Stimulated activated CD4-positive, alpha-beta T cell treated with anti-CD3 and anti-CD28 coated beads, Interleukin-4, amount 100 ng/mL, for 24 hours (primary cell): ENCODE measurements at regions not wholly inside any gene's neighbourhood (a gene's known extent, or its start where the extent isn't known, plus 50 kb on each side); places are given as distances from the start of the nearest gene placed in this dataset.
"Not testable (repeated sequence)": the region's sequence is repeated elsewhere in the genome, so short reads cannot be mapped to it uniquely, and the experiment has no call there.

Source experiments
- DNase-seq: peaks from one replicate; pipeline ENCODE4 v3.0.0-alpha.2; 2020

DNA sequence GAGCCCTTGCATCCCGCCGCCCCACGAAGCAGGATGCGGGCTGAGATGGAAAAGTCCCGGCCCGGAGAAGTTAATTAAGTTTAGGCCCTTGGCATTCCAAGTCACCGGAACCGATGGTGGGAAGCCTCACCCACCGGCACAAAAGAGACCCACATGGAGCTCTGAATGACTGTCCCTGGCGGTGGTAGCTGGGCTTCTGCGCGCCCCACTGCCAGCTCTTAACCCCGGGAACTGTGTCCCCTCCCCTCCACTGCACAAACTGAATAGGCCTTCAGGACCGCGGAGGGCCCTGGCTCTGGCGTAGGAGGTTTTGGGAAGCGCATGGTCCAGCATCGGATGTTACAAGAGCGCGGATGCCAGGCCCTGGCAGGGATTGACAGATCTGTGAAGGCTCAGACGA lies 291.1 kb upstream of the TUT7 start:
- DNase-seq: no peak

DNA sequence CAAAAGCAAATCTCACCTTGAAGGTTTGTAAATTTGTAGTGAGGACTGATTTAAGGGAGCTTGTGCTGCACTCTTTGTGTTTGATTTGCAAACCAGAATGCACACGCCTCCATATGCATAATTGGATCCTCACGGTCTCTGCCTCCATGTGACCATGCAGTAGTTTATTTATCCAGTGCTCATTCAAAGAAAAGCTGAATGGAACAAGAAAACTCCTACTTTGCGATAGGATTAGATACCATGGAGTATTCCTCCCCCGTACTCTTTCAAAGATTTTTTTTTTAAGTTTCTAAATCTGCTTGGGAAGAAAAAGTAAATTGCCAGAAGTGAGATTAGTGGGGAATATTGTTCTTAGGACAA lies 290.4 kb upstream of the TUT7 start:
- DNase-seq: no peak

DNA sequence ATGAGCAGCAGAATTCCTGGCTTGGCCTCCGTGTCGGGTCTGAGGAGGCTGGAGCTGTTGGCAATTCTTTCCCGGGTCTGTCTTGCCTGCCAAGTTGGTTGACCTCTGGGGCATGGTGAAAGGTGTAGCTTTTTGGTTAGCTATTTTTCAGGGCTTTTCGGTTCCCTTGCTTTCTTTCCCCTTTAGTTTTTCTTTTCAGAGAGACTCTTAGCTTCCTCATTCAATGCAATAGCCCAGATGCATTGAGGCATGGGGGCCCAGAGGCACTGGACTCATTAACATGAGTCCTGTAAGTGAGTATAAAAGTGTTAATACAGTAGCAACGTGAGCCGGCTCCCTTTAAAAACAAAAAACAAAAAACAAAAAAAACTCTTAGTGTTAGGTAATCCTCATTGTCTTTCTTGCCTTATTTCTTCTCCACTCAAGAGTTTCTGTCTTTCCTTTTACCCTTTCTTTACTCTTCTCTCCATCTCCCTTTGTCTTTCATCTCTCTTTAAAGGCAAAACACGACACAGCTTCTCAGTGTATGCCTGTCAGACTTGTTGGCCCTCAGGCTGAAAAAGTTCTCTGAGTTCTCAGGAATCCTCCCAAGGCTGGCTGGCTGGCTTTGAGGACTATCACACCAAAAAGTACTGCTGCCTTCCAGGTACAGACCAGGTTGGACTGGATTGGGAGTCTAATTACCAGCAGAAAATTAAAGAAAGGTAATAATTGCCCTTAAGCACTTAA lies 289.9 kb upstream of the TUT7 start:
- no peak for DNase-seq

DNA sequence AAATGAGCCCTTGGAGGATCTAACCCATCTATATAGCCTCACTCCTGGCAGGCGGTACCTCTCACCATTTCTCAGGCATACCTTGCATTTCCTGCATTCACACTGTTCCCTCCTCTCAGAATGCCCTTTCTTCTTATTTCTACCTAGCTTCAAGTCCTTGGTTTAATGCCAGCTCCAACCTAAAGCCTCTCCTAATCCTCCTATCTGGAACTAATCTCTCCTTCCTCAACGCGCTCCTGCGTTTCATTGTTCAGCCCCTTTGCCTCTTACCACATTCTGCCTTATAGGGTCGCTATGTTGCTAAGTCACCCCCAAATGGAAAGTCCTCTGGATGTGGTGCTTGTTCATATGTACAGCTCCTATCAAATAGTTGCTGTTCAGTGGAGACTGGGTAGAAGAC lies 288.5 kb upstream of the TUT7 start:
- DNase-seq: no peak

DNA sequence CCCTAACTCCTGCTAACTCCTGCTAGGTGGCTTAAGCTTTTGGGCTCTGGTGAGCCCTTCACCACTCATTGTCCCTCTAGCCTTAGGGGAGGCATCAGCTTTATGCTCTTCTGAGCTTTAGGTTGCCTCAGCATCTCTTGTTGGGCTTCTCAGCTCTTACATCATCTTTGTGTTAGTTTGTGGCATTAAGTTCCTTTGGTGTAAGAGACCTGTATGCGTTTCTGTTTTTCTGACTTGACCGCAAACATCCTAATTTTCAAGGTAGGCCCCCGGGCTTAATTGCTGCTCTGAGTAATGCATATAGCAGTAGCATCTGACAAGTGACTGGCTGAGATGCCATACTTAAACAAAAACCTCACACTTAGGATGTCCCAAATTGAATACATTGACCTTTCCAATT lies 287.8 kb upstream of the TUT7 start:
- DNase-seq: no peak

DNA sequence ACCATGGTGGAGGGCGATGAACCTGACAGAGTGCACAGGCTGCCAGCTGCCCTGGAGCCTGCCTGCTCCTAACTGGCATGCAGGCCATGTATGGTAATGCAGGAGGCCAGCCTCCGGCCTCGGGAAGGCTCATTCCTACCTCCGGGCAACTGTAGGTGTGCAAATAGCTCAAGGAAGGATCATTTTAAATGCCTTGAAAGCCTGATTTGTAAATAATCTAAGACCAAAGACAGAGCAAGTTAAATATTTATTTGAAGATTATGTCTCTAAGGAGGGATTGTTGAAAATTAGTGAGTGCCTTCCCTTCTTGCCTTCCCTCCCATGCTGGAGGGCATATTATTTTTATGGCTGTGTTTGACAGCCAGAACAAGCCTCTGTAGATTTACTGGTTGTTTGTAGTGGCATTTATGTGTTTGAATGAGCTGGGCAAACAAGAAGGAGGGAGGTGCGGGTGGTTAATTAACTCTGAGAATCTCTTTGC lies 285.7 kb upstream of the TUT7 start:
- no peak for DNase-seq

DNA sequence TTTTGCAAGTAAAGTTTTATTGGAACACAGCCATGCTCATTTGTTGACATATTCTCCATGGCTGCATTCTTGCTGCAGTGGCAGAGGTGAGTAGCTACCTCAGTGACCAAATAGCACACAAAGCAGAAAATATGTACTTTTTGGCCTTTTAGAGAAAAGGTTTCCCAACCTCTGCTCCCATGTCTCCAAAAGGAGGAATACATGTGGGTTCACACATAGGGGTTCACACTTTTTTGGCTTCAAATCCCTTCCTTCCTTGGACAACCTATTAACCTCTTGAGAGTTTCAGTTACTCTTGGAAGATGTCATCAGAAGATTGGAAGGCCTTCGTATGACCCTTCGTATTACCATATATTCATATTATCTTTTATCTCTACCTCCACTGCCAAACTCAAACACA lies 285.1 kb upstream of the TUT7 start:
- no peak for DNase-seq

DNA sequence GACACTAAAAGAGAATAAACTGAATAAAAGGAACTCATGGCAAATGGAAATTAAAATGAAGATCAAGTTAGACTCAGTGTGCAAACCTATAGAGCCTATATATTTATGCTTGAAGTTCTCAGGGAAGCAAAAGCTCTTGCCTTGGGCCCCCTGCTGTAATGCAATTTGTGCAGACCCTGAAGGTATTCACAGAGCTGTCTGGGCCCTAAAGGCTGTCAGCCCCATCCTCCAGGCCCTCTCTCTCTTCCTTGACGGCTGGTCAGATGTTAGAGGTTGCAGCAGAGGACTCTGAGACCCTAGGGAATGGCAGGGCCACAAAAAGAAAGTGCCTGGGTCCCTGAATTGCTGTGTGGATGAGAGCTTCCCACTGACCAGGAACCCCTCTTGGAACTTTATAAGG lies 283.9 kb upstream of the TUT7 start:
- no peak for DNase-seq

DNA sequence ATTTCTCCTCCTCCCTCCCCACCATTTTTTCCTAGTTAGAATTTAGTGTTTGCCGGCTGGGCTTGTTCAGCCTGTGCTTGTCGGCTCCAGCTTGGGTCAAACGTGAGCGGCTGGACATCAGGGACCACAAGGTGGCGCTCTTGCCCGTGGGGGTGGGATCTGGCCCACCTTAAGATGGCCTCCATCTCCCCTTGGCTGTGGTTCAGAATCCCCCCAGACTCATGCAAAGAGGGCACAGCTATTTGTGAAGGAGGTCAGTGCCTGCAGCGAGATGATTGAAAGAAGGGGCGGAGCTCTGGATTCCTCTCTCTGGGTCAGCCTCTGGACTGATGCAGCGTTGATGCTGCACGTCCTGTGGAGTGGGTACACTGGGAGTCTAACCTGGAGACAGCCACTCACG lies 283.3 kb upstream of the TUT7 start:
- no peak for DNase-seq

DNA sequence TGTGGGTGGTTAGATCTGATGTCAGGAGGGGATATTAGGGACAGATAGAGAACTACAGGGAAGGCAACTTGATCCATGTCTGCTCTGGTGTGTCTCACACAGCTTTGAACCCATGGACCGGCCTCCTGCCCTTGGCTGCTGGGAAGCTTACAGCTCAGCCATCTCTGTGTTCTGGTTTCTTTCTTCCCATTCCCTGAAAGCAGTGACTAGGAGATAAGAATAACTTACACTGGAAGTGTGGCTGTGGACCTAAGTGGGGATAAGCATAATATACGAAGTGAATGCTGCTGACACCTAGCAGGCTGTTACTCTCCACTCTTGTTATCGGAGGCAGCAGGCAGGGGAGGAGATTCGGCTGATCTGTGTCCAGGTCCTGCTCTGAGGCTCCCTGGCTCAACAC lies 282.3 kb upstream of the TUT7 start:
- DNase-seq: no peak

DNA sequence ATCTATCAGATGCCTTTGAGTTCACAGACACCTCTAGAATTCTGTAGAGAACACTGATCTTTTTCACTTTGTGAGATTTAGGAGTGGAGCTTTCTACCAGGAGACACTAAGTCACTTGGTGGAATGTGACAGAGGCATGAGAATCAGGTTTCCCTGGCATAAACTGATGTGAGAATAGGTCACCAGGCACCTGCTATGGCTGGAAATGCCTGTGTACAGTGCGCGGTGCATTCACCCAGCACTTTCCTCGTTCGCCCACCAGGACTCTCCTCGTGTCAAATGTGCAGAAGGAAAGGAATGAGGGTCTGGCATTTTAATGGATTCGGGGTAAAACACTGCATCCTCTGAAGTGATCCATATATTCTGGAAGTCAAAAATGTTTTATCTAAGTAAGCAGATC lies 281.8 kb upstream of the TUT7 start:
- no peak for DNase-seq

DNA sequence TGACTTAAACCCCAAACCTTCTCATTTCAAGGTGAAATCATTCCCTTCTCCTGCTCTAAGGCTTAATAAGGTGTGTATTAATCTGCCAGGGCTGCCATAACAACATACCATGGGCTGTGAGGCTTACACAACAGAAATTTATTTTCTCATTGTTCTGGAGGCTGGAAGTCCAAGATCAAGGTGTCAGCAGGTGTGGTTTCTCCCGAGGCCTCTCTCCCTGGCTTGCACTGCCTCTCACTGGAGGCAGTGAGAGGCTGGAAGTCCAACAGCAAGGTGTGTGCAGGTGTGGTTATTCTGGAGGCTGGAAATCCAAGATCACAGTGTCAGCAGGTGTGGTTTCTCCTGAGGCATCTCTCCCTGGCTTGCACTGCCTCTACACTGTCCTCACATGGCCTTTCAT lies 280.3 kb upstream of the TUT7 start:
- DNase-seq: no peak

DNA sequence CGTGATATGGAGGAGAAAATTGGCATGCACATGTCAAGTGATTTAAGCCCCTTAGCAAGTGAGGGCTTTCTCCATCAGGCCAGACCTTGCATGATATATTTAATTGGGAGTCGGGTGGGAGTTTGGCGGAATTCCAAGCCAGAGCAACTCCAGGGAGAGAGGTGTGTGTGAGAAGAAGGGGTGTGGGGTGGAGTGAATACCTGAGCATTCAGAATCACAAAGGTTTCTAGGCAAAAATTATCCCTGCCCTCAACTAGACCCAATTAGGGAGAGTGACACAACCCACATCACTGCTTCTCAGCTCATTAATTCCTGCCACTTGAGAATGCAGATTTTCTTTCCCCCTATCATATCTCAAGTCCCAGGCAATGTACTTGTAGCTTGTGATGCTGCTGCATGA lies 279.7 kb upstream of the TUT7 start:
- no peak for DNase-seq

DNA sequence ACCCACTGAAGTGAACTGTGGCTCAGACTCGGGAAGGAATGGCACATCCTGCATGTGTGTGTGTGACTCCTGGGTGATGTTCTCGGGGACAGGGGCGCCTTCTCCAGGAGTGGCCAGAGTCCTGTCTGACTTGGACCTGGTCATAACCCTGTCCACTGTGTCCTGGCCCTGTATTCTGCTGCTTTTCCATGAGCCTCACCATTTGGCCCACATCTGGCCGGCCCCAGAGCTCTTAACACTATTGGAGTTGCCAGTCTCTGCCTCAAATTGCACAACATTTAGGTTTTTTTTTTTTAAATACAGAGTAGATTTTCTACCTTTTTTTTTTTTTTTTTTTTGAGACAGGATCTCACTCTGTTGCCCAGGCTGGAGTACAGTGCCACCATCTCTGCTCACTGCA lies 278.3 kb upstream of the TUT7 start:
- DNase-seq: no peak

DNA sequence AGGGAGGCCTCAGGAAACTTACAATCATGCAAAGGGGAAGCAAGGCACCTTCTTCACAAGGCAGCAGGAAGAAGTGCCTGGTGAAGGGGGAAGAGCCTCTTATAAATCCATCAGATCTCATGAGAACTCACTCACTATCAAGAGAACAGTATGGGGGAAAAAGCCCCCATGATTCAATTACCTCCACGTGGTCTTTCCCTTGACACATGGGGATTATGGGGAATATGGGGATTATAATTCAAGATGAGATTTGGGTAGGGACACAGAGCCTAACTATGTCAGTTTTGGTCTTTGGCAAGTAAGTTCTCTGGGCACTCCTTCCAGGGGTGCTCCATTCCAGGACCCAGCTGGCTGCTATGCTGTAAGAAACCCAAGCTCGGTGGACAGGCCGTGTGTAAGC lies 275.3 kb upstream of the TUT7 start:
- DNase-seq: no peak

DNA sequence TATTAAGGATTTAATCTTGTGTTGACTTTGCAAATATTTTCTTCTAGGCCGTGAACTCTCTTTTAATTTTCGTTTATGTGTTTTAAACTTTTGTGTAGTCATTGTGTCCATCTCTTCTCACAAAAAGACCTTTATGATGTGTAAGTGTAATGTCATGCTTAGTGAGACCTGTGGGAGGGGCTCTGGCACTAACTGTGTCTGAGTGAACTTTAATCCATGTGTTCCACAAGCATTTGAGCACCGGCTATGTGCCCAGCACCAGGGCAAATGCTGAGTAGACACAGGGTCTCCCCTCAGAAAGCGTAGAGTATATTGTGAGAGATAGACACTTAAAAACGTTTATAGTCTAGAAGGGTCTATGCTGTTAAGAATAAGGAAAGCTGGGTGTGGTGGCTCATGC lies 272.6 kb upstream of the TUT7 start:
- no peak for DNase-seq

DNA sequence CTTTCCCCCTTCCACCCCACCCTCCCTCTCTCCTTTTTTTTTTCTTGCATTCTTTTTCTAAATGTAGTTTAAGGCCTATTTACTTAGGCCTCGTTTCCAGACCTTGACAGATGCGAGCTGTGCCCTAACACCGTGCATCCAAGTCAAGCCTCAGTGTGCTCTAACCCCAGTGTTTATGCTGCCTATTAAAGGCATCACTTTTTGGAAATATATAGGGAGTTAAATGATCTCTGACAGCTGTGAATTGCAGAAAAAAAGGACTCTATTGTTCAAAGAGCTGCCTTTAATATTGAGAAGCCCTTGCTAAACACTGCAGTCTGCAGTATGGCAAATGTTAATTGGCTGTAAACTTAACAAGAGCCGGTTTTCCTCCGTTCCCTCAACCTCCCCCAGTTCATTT lies 270.4 kb upstream of the TUT7 start:
- DNase-seq: no peak

DNA sequence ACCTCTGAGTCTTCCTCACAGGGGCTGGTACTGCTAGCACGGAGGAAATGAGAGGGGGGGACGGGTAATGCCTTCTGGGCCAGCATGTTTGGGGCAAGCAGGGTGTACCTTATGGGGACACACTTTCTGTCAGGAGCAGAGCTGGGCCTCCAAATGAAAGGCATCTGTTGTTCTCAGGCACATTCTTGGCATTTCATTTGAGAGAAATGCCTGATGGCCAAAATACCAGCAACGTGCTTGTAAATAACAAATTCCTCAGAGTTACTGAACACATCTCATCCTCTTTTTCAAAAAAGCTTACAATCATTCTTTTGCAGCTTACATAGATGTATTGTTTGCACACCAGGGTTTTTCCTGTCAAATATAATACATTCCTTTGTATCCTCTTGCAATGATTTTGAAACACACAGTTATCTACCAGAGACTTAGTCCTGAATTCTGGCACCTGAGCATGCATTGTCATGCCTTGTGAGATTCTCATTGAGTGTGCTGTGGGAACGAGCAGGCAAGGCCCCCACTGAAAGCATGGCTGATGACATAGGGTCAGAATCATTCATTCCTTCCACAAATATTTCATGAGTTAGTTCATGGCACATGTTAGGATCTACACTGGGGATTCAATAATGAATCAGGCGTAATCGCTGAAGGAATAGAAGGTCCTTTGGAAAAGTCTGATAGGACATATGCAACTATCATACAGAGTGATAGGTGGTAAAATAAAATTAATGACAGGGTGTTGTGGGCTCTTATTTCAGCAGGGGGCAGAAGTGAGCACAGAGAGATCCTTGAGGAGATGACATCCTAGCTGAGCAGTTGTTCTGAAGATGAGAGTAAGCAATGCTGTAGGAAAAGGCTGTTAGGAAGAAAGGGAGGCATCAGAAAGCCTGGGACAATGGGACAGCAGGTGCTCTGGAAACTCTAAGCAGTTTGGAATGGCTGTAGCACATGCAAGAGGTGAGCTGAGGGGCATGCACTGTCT lies 260.9 kb upstream of the TUT7 start:
- peak; percentile 10 for DNase-seq

DNA sequence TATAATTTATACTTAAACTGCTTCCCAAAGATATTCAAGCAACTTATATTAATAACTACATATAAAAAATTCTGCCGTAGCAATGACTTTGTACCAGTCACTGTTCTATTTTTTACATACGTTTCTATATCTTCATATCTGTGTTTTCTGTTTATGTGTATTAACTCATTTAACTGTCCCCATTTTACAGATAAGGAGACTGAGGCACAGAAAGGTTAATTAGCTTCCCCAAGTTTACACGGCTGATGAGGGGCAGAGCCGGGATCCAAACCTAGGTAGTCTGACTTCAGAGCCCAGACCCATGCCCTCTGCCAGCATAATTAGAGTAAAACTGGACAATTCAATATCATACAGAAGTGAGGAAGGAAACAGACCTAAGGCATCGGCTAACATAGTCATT lies 259.7 kb upstream of the TUT7 start:
- DNase-seq: no peak

DNA sequence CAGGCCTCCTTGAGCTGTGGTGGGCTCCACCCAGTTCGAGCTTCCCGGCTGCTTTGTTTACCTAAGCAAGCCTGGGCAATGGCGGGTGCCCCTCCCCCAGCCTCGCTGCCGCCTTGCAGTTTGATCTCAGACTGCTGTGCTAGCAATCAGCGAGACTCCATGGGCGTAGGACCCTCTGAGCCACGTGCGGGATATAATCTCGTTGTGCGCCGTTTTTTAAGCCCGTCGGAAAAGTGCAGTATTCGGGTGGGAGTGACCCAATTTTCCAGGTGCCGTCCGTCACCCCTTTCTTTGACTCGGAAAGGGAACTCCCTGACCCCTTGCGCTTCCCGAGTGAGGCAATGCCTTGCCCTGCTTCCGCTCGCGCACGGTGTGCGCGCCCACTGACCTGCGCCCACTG lies 257.3 kb upstream of the TUT7 start:
- DNase-seq: not testable (repeated sequence)

DNA sequence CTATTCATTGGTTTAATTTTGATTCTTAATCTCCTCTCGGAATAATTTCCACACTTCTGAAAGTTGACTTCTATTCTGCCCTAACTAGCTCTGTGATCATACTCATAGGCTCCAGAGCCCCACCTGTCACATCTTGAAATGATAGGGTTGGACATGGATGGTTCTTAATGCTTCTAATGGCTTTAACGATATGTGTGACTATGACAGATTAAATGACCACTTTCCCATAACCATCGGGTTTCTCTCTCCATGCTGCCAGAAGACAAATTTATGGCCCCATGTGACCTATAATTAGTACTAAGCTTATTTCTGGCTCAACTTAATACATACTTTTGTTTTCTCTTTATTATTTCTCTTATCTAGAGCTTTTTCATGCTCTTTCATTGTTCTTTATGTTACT lies 251.1 kb upstream of the TUT7 start:
- DNase-seq: no peak

DNA sequence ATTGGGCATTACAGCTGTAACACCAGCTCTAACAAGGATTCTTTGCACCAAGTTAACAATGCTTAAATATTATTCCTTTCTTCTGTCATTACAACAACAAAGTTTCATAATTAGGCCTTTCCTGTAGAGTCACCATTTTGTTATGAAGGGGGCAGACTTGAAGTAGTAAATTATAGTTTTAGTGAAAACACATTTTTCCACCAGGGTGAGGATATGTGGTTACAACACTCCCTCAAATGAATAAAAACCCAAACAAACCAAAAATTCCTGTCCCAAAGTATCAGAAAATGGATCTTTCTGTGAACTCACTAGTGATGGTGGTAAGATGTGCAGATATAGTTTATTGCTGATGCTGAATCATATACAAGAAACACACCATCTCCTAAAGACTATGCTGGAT lies 250.5 kb upstream of the TUT7 start:
- no peak for DNase-seq

DNA sequence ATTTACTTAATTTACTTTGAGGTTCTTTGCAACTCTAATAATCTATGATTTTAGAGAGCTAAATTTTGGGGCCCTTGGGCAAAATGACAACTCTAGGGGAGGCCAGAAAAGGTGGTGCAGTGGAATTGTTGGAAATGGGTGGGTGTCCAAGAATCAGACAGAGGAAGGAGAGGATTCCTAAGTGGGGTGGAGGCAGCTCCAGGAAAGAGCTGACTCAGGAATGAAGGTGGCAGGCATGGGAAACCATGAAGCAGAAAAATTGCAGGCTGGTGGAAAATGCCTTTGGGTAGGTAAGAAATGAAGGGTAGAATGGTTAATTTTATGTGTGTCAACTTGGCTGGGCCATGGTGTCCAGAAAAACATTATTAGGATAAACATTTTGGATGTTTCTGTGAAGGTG lies 248.5 kb upstream of the TUT7 start:
- DNase-seq: no peak

DNA sequence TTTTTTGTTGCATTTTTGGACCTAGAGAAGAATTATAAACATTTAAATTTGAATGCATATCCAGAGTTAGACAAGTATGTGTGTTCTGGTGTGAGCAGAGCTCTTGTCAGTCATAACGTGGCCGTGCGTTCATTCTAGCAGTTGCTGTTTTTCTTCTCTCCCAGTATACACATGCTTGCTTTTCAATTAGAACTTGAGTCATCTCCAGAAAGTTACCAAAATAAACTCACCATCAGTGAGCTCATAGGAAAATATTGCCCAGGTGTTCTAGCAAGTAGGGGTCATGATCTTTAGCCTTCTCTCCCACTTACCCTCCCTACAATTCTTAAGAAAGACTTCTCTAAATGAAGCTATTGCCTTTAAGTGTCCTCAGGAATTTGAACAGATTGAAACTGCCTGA lies 247.5 kb upstream of the TUT7 start:
- no peak for DNase-seq
